ENCODE measurements at regions not wholly inside any gene's neighbourhood (a gene's known extent, or its start where the extent isn't known, plus 50 kb on each side); places are given as distances from the start of the nearest gene placed in this dataset.

DNA sequence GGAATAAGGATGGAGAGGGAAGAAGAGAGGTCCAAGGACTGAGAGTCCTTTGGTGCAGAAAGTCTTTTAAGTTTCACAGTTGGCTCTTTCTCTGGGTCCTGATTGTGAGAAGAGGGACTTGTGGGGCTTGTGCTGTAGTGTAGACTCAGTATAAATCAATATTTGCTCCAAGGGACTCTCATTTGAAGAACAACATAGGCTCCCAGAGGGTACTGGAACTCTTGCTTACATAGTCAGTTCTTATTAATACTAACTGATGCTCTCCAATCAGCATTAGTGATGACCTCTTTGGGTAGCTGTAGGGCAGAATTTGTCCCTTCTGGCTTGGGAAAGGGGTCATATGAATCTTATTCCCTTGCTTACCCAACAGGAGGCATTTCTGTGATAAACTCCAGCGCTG, 62.5 kb upstream of the CXCL14 start:
- TF ChIP-seq, protein P1, sequence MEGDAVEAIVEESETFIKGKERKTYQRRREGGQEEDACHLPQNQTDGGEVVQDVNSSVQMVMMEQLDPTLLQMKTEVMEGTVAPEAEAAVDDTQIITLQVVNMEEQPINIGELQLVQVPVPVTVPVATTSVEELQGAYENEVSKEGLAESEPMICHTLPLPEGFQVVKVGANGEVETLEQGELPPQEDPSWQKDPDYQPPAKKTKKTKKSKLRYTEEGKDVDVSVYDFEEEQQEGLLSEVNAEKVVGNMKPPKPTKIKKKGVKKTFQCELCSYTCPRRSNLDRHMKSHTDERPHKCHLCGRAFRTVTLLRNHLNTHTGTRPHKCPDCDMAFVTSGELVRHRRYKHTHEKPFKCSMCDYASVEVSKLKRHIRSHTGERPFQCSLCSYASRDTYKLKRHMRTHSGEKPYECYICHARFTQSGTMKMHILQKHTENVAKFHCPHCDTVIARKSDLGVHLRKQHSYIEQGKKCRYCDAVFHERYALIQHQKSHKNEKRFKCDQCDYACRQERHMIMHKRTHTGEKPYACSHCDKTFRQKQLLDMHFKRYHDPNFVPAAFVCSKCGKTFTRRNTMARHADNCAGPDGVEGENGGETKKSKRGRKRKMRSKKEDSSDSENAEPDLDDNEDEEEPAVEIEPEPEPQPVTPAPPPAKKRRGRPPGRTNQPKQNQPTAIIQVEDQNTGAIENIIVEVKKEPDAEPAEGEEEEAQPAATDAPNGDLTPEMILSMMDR (IDR thresholded peaks at IDR 0.05; ENCODE audit: low read length): no peak
- TF ChIP-seq EZH2phosphoT487 (IDR thresholded peaks at IDR 0.05; ENCODE audit: low read length) (no peak), EZH2 (optimal IDR thresholded peaks at IDR 0.05; ENCODE audit: low read depth, low read length) (no peak)
